ENCODE measurements at regions not wholly inside any gene's neighbourhood (a gene's known extent, or its start where the extent isn't known, plus 50 kb on each side); places are given as distances from the start of the nearest gene placed in this dataset.

DNA sequence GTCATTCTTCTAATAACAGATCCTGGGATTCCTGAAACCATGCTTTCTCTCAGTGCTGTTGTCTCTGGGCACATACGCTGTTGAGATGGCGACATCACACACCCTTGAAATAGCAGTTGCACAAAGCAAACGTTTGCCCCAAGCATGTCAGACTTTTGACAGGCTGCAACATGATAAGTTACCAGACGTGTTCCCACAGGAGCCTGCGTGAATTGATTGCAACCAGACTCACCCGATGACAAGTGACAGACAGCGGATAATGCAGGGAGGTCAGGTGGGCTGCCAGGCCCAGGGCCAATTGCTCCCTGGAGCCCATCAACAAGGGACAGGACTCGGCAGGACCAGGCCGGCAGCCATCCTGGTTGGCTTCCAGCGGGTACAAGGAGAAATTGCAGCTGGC lies 310.9 kb downstream of the SIPA1L2 start:
- TF ChIP-seq, protein P1, sequence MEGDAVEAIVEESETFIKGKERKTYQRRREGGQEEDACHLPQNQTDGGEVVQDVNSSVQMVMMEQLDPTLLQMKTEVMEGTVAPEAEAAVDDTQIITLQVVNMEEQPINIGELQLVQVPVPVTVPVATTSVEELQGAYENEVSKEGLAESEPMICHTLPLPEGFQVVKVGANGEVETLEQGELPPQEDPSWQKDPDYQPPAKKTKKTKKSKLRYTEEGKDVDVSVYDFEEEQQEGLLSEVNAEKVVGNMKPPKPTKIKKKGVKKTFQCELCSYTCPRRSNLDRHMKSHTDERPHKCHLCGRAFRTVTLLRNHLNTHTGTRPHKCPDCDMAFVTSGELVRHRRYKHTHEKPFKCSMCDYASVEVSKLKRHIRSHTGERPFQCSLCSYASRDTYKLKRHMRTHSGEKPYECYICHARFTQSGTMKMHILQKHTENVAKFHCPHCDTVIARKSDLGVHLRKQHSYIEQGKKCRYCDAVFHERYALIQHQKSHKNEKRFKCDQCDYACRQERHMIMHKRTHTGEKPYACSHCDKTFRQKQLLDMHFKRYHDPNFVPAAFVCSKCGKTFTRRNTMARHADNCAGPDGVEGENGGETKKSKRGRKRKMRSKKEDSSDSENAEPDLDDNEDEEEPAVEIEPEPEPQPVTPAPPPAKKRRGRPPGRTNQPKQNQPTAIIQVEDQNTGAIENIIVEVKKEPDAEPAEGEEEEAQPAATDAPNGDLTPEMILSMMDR (conservative IDR thresholded peaks at IDR 0.05): no peak
- TF ChIP-seq ZFX (IDR thresholded peaks at IDR 0.05): no peak

Data from C4-2B (cell line).